ENCODE measurements at regions not wholly inside any gene's neighbourhood (a gene's known extent, or its start where the extent isn't known, plus 50 kb on each side); places are given as distances from the start of the nearest gene placed in this dataset.

DNA sequence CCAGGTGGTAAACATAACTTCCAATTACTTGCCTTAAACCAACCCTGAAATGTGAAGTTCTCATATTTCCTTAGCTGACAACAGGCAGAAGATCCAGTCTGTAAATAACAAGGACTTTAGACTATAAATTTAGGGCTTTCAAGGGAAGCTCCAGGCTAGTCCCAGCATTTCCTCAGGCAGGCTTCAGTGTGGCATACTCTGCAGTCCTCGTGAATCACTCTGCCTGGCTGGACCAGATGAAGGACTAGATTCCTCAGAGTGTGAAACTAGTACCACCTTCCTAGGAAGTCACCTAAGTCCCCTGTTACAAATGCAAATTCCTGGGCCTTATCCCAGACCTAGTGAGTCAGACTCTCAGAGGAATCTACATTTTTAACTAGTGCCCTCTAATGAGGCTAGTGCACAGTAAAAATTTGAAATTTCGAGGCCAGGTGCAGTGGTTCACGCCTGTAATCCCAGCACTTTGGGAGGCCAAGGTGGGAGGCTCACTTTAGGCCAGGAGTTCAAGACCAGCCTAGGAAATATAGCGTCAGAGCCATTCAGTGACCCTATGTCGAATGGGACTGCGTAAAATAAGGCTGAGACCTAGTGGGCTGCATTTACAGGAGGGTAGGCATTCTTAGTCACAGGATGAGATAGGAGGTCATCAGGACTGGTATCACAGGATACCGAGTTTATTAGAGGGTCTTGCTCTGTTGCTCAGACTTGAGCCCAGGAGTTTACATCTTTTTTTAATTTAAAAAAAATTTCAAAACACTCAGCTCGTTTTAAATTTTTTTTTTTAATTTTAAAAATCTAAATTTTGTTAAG is 279.6 kb upstream of the JARID2 start:
- TF ChIP-seq TAF1 (IDR thresholded peaks at IDR 0.05; ENCODE audit: borderline replicate concordance, insufficient read depth, low read length), result no peak
- TF ChIP-seq POLR2AphosphoS5 (IDR thresholded peaks at IDR 0.05; ENCODE audit: low read depth, low read length), result no peak
- TF ChIP-seq FOXP2 (optimal IDR thresholded peaks at IDR 0.05; ENCODE audit: borderline replicate concordance, extremely low read depth, extremely low read length, insufficient read depth), result no peak
- TF ChIP-seq SIN3A (IDR thresholded peaks at IDR 0.05; ENCODE audit: borderline replicate concordance, insufficient read depth, low read length), result no peak
- TF ChIP-seq, protein P1, sequence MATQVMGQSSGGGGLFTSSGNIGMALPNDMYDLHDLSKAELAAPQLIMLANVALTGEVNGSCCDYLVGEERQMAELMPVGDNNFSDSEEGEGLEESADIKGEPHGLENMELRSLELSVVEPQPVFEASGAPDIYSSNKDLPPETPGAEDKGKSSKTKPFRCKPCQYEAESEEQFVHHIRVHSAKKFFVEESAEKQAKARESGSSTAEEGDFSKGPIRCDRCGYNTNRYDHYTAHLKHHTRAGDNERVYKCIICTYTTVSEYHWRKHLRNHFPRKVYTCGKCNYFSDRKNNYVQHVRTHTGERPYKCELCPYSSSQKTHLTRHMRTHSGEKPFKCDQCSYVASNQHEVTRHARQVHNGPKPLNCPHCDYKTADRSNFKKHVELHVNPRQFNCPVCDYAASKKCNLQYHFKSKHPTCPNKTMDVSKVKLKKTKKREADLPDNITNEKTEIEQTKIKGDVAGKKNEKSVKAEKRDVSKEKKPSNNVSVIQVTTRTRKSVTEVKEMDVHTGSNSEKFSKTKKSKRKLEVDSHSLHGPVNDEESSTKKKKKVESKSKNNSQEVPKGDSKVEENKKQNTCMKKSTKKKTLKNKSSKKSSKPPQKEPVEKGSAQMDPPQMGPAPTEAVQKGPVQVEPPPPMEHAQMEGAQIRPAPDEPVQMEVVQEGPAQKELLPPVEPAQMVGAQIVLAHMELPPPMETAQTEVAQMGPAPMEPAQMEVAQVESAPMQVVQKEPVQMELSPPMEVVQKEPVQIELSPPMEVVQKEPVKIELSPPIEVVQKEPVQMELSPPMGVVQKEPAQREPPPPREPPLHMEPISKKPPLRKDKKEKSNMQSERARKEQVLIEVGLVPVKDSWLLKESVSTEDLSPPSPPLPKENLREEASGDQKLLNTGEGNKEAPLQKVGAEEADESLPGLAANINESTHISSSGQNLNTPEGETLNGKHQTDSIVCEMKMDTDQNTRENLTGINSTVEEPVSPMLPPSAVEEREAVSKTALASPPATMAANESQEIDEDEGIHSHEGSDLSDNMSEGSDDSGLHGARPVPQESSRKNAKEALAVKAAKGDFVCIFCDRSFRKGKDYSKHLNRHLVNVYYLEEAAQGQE (IDR thresholded peaks at IDR 0.05; ENCODE audit: insufficient read depth in 1 of 2, low read depth in 2 of 2, low read length in 2 of 2), result no peak

DNA sequence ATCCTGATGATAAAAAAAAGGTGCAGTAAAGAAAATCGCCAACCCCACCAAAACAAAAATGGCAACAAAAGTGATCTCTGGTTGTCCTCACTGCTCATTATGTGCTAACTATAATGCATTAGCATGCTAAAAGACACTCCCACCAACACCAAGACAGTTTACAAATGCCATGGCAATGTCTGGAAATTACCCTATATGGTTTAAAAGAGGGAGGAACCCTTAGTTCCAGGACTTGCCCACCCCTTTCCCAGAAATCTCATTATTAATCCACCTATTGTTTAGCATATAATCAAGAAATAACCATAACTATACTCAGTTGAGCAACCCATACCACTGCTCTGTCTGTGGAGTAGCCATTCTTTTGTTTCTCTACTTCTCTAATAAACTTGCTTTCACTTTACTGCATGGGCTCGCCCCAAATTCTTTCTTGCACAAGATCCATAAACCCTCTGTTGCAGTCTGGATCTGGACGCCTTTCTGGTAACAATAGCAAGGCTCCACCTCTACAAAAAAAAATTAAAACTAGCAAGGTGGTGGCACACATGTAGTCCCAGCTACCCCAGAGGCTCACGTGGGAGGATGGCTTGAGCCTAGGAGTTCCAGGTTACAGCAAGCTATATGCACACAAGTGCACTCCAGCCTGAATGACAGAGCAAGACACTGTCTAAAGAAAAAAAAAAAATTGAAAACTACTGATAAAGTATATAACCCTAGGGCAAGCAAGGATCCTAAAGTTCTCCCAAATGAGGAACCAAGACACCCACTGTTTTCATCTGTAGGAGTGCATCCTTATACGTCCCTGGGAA is 278.8 kb upstream of the JARID2 start:
- TF ChIP-seq SIN3A (IDR thresholded peaks at IDR 0.05; ENCODE audit: borderline replicate concordance, insufficient read depth, low read length), result no peak
- TF ChIP-seq, protein P1 (IDR thresholded peaks at IDR 0.05; ENCODE audit: insufficient read depth in 1 of 2, low read depth in 2 of 2, low read length in 2 of 2), result no peak
- TF ChIP-seq FOXP2 (optimal IDR thresholded peaks at IDR 0.05; ENCODE audit: borderline replicate concordance, extremely low read depth, extremely low read length, insufficient read depth), result no peak
- no peak for TF ChIP-seq POLR2AphosphoS5 (IDR thresholded peaks at IDR 0.05; ENCODE audit: low read depth, low read length)
- no peak for TF ChIP-seq TAF1 (IDR thresholded peaks at IDR 0.05; ENCODE audit: borderline replicate concordance, insufficient read depth, low read length)

DNA sequence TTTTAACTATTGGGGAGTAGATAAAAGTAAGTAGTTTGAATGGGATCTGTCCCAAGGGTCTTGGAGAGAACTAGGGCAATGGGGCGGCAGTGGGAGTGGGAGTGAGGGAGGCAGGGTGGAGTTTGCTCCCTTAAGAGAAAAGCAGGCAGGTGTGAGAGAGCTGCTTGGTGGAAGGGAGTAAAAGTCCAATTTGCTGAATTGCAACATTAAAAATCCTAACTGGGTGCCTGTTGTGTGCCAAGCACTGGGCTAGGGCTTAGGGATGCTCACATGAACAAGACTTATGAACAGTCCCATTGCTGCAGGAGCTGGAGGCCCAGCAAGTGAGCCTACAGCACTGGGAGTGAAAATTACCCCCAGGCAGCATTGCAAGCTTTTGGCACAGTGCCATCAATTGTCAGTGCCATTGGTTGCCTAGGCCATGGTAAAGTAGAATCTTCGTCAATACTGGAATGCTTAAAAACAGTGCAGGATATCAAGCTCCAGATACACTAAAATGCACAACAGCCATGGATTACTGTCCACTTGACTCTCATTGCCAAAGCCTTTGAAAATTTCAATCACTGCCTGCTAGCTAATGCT is 277.7 kb upstream of the JARID2 start:
- TF ChIP-seq SIN3A (IDR thresholded peaks at IDR 0.05; ENCODE audit: borderline replicate concordance, insufficient read depth, low read length) (no peak), TAF1 (IDR thresholded peaks at IDR 0.05; ENCODE audit: borderline replicate concordance, insufficient read depth, low read length) (no peak), FOXP2 (optimal IDR thresholded peaks at IDR 0.05; ENCODE audit: borderline replicate concordance, extremely low read depth, extremely low read length, insufficient read depth) (no peak), POLR2AphosphoS5 (IDR thresholded peaks at IDR 0.05; ENCODE audit: low read depth, low read length) (no peak)
- TF ChIP-seq, protein P1 (IDR thresholded peaks at IDR 0.05; ENCODE audit: insufficient read depth in 1 of 2, low read depth in 2 of 2, low read length in 2 of 2), result no peak

DNA sequence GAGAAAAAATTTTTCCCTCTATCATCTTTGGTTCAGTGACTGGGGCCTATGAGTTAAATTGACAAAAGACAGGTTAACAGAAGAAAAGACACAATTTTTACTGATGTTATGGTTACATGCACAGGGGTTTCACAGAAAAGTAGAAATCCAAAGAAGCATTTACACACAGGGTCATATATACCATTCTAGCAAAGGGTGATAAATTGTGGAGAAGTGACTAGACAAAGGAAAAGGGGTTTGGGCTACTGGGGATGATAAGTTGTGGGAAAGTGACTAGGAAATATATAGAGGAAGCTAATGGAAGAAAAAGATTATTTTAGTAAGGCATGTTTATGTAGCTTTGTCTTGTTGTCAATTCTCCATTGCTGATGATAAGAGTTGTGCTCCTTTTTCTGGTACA is 276.7 kb upstream of the JARID2 start:
- no peak for TF ChIP-seq POLR2AphosphoS5 (IDR thresholded peaks at IDR 0.05; ENCODE audit: low read depth, low read length)
- no peak for TF ChIP-seq TAF1 (IDR thresholded peaks at IDR 0.05; ENCODE audit: borderline replicate concordance, insufficient read depth, low read length)
- TF ChIP-seq, protein P1 (IDR thresholded peaks at IDR 0.05; ENCODE audit: insufficient read depth in 1 of 2, low read depth in 2 of 2, low read length in 2 of 2), result no peak
- TF ChIP-seq SIN3A (IDR thresholded peaks at IDR 0.05; ENCODE audit: borderline replicate concordance, insufficient read depth, low read length), result no peak
- TF ChIP-seq FOXP2 (optimal IDR thresholded peaks at IDR 0.05; ENCODE audit: borderline replicate concordance, extremely low read depth, extremely low read length, insufficient read depth), result no peak
